GM23248 (cell line): ENCODE measurements at regions not wholly inside any gene's neighbourhood (a gene's known extent, or its start where the extent isn't known, plus 50 kb on each side); places are given as distances from the start of the nearest gene placed in this dataset.

Experiments
- EZH2 ChIP-seq: fragments of 200-600 bp; sonication (generic); IDR thresholded peaks from 2 replicates; pipeline ENCODE4 v1.6.1; 2018; ENCODE audit warnings: antibody characterized with exemption, mild to moderate bottlenecking; ENCODE audit not compliant: insufficient read depth, poor library complexity, severe bottlenecking
- EZH2phosphoT487 ChIP-seq: fragments of 200-600 bp; sonication (generic); IDR thresholded peaks from 2 replicates; pipeline ENCODE4 v1.6.1; 2018; ENCODE audit warnings: antibody characterized with exemption, moderate library complexity, mild to moderate bottlenecking, low read depth; ENCODE audit not compliant: insufficient read depth

DNA sequence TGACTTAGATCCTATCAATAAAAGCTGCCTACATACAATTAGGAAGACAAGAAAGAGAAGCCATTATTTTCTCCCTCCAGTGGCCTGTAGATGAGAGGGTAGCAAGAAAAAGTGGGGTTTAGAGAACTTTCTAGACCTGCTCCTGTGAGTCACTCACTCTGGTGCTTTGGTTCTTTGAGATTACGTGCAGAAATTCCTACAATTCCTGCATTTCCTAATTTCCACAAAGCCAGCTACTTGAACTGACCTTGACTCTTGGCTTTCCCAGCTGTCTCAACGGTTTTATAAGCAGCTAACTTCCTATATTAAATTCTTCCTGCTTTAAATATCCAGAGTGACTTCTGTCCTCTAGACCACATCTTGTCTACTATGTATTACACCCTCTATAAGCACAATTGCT, 899.5 kb upstream of the KLHL29 start:
- TF ChIP-seq EZH2phosphoT487 (no peak), EZH2 (no peak)
